K562 (cell line): ENCODE measurements at regions not wholly inside any gene's neighbourhood (a gene's known extent, or its start where the extent isn't known, plus 50 kb on each side); places are given as distances from the start of the nearest gene placed in this dataset.

Experiments
- ATAC-seq: fragments of 200-7000 bp; cut with Tn5 transposase; 3 replicates; pipeline ENCODE4 v1.9.1; 2020; ENCODE audit warnings: moderate library complexity
- BruUV-seq: library from RNA; stranded (reverse); fragments of 400-500 nt; replicated peaks from 2 replicates; lab custom pipeline; 2021; lab: Mats Ljungman, UMichigan
- CTCF ChIA-PET: fragments of 300-600 bp; formaldehyde crosslinking; extraction: SDS; loops from one replicate; lab custom pipeline; 2021; ENCODE audit warnings: low intra/inter-chr PET ratio; lab: Yijun Ruan, JAX
- POLR2A ChIA-PET: fragments of 300-600, 350-650 bp; sonication (Branson Sonifier 250); formaldehyde crosslinking; extraction: SDS; loops from one replicate; lab custom pipeline; 2021; ENCODE audit warnings: antibody characterized with exemption, inconsistent platforms; lab: Yijun Ruan, JAX
- DNase-seq, 4 experiments: peaks; one replicate each; pipeline versions ENCODE4 v3.0.0 to v3.0.0-alpha.2; 2011 to 2018; ENCODE audit warnings: low spot score in 3 of 4, mixed read lengths in 3 of 4; ENCODE audit errors: extremely low read depth in 1 of 4
- FAIRE-seq: peaks from 2 replicates; lab custom pipeline; 2011; peaks lifted over from hg19 to GRCh38; lab: Jason Lieb, UNC
- H2AFZ ChIP-seq: 2 replicates; pipeline ENCODE4 v1.6.0; 2011; ENCODE audit warnings: low read depth, low read length, control low read depth, inconsistent platforms
- H3K27ac ChIP-seq: fragments of 200-600 bp; 3 replicates; pipeline ENCODE4 v1.8.0; 2011; ENCODE audit warnings: low read depth, mild to moderate bottlenecking, control low read depth, inconsistent platforms, low read length, moderate library complexity, mixed read lengths; ENCODE audit errors: extremely low read depth
- H3K27me3 ChIP-seq, 2 experiments: fragments of 300-600 bp in 1 of 2; 2 replicates in 1 of 2; 3 replicates in 1 of 2; pipeline versions ENCODE4 v1.6.0 to v1.8.0; 2011; ENCODE audit warnings: inconsistent platforms in 2 of 2, low read length in 2 of 2, mild to moderate bottlenecking in 1 of 2, mixed read lengths in 1 of 2, moderate library complexity in 1 of 2; ENCODE audit not compliant: control insufficient read depth in 2 of 2, insufficient read depth in 2 of 2
- H3K36me3 ChIP-seq: fragments of 300-600 bp; 3 replicates; pipeline ENCODE4 v1.8.0; 2011; ENCODE audit warnings: mild to moderate bottlenecking, low read length, inconsistent platforms; ENCODE audit not compliant: control insufficient read depth, insufficient read depth
- H3K4me1 ChIP-seq, 2 experiments: fragments of 200-600 bp in 1 of 2; replicated peaks in 1 of 2; 2 replicates in 1 of 2; 3 replicates in 1 of 2; pipeline versions ENCODE4 v1.5.1 to v1.8.0; 2011; ENCODE audit warnings: inconsistent platforms in 2 of 2, low read length in 2 of 2, mild to moderate bottlenecking in 1 of 2, mixed read lengths in 1 of 2, moderate library complexity in 1 of 2; ENCODE audit not compliant: control insufficient read depth in 2 of 2, insufficient read depth in 2 of 2
- H3K4me2 ChIP-seq: 2 replicates; pipeline ENCODE4 v1.6.1; 2011; ENCODE audit warnings: low read length, control low read depth, inconsistent platforms, mixed read lengths; ENCODE audit not compliant: insufficient read depth
- H3K4me3 ChIP-seq: fragments of 200-600 bp; sonication (generic), shearing (Covaris generic); 2 replicates; pipeline ENCODE4 v1.5.1; 2016; ENCODE audit warnings: control low read depth, inconsistent platforms
- H3K79me2 ChIP-seq: fragments of 200-600 bp; 3 replicates; pipeline ENCODE4 v1.8.0; 2011; ENCODE audit warnings: low read length, inconsistent platforms; ENCODE audit not compliant: control insufficient read depth, insufficient read depth
- H3K9ac ChIP-seq, 2 experiments: 2 replicates each; pipeline versions ENCODE4 v1.6.0 to v1.6.1; 2011; ENCODE audit warnings: low read depth in 2 of 2, low read length in 2 of 2, control low read depth in 1 of 2, inconsistent platforms in 1 of 2, mild to moderate bottlenecking in 1 of 2, mixed read lengths in 1 of 2; ENCODE audit not compliant: insufficient read depth in 1 of 2
- H3K9me1 ChIP-seq: one replicate; pipeline ENCODE4 v1.6.0; 2011; ENCODE audit warnings: inconsistent platforms, mild to moderate bottlenecking, low read length, moderate library complexity; ENCODE audit not compliant: control insufficient read depth, insufficient read depth
- H3K9me3 ChIP-seq: replicated peaks from 2 replicates; pipeline ENCODE4 v1.5.1; 2011; ENCODE audit warnings: low read depth, low read length, inconsistent platforms; ENCODE audit not compliant: control insufficient read depth, insufficient read depth
- H4K20me1 ChIP-seq: replicated peaks from 2 replicates; pipeline ENCODE4 v1.6.1; 2011; ENCODE audit warnings: low read length, inconsistent platforms, mixed read lengths; ENCODE audit not compliant: control insufficient read depth, insufficient read depth
- CEBPB ChIP-seq: fragments of 450-650 bp; IDR thresholded peaks from 2 replicates; pipeline ENCODE4 v1.6.1; 2016; ENCODE audit warnings: missing genetic modification characterization, missing compliant biosample characterization
- EZH2 ChIP-seq: IDR thresholded peaks from 2 replicates; pipeline ENCODE4 v1.6.1; 2012; ENCODE audit warnings: low read depth, mild to moderate bottlenecking, inconsistent platforms, low read length, borderline replicate concordance
- MEF2A ChIP-seq: IDR thresholded peaks from 2 replicates; pipeline ENCODE4 v1.6.1; 2011; ENCODE audit warnings: low read depth, mild to moderate bottlenecking, low read length, moderate library complexity; ENCODE audit not compliant: control insufficient read depth
- NFIC ChIP-seq: fragments of 450-650 bp; IDR thresholded peaks from 2 replicates; pipeline ENCODE4 v1.6.1; 2017; ENCODE audit warnings: mild to moderate bottlenecking, inconsistent platforms
- ZFP1 ChIP-seq: fragments of 450-650 bp; formaldehyde crosslinking; IDR thresholded peaks from 2 replicates; pipeline ENCODE4 v1.4.0; 2020; ENCODE audit warnings: mild to moderate bottlenecking, mixed read lengths
- ZNF217 ChIP-seq: sonication (generic); formaldehyde crosslinking; IDR thresholded peaks from 2 replicates; pipeline ENCODE4 v1.8.0; 2022; ENCODE audit warnings: mild to moderate bottlenecking, missing genetic modification reagents
- WGBS: fragments of 100-300 bp; shearing (Covaris generic); methylation state at CpG from one replicate; pipeline ENCODE4 v1.1.6; 2016; ENCODE audit warnings: low coverage, mixed read lengths; ENCODE audit not compliant: insufficient coverage; ENCODE audit errors: missing lambda C conversion rate; 5-methylcytosine and 5-hydroxymethylcytosine counted together
- in situ Hi-C: fragments of 300-500 bp; cut with MboI; formaldehyde crosslinking; loops from 4 replicates; pipeline ENCODE4 v1.15.0; 2018; ENCODE audit warnings: inconsistent platforms, mixed read lengths
- intact Hi-C: fragments of 100-400 bp; cut with micrococcal nuclease; formaldehyde crosslinking; loops from 2 replicates; pipeline ENCODE4 v1.14.2; 2022
- TF ChIP-seq, protein P1 (sequence below): sonication (generic); formaldehyde crosslinking; IDR thresholded peaks from 2 replicates; pipeline ENCODE4 v1.8.1; 2023; ENCODE audit warnings: mild to moderate bottlenecking, missing genetic modification reagents
- TF ChIP-seq, protein P2 (sequence below): conservative IDR thresholded peaks from 2 replicates; pipeline ENCODE4 v1.6.1; 2011; ENCODE audit warnings: low read depth, mild to moderate bottlenecking, low read length; ENCODE audit not compliant: control insufficient read depth
- TF ChIP-seq, protein P3 (sequence below): fragments of 450-650 bp; IDR thresholded peaks from 2 replicates; pipeline ENCODE4 v1.6.1; 2017; ENCODE audit warnings: antibody characterized with exemption, mild to moderate bottlenecking

DNA sequence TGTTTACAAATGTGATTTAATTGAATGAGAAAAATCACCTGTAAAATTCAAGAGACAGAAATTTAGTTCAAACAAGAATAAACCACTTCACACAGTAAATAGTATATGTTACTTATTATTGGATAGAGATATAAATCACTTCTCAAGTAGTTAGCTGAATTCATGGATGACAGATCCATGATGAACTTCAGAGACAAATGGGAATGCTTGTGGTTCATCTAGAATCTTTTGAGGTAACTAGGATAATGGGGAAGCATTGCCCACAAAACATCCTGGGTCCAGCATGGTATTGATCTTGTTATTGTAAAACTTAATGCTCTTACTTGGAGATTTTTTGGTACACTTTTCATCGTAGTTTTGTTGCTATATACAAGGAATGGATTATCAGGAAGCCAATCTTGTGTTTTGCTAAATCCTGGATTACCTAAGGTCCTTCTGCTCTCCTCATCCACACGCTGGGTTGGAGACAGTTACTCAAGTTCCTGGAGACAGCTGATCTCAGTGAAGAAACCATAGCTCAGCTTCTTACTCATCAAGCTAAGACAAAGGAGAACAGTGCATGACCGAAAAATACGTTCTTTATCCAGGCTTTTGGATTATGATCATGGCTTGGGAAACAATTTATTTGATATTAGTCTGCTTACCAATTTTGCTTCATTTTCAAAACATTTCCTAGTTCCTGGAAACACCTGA is 142.5 kb upstream of the PREP start (continued):
- TF ChIP-seq, protein P1, sequence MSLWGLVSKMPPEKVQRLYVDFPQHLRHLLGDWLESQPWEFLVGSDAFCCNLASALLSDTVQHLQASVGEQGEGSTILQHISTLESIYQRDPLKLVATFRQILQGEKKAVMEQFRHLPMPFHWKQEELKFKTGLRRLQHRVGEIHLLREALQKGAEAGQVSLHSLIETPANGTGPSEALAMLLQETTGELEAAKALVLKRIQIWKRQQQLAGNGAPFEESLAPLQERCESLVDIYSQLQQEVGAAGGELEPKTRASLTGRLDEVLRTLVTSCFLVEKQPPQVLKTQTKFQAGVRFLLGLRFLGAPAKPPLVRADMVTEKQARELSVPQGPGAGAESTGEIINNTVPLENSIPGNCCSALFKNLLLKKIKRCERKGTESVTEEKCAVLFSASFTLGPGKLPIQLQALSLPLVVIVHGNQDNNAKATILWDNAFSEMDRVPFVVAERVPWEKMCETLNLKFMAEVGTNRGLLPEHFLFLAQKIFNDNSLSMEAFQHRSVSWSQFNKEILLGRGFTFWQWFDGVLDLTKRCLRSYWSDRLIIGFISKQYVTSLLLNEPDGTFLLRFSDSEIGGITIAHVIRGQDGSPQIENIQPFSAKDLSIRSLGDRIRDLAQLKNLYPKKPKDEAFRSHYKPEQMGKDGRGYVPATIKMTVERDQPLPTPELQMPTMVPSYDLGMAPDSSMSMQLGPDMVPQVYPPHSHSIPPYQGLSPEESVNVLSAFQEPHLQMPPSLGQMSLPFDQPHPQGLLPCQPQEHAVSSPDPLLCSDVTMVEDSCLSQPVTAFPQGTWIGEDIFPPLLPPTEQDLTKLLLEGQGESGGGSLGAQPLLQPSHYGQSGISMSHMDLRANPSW (CRISPR knock-in tag), result no peak
- no peak for TF ChIP-seq ZNF217 (CRISPR knock-in tag)
- TF ChIP-seq NFIC, result no peak
- TF ChIP-seq MEF2A, result no peak
- TF ChIP-seq, protein P2, sequence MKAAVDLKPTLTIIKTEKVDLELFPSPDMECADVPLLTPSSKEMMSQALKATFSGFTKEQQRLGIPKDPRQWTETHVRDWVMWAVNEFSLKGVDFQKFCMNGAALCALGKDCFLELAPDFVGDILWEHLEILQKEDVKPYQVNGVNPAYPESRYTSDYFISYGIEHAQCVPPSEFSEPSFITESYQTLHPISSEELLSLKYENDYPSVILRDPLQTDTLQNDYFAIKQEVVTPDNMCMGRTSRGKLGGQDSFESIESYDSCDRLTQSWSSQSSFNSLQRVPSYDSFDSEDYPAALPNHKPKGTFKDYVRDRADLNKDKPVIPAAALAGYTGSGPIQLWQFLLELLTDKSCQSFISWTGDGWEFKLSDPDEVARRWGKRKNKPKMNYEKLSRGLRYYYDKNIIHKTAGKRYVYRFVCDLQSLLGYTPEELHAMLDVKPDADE, result no peak
- no peak for TF ChIP-seq EZH2

DNA sequence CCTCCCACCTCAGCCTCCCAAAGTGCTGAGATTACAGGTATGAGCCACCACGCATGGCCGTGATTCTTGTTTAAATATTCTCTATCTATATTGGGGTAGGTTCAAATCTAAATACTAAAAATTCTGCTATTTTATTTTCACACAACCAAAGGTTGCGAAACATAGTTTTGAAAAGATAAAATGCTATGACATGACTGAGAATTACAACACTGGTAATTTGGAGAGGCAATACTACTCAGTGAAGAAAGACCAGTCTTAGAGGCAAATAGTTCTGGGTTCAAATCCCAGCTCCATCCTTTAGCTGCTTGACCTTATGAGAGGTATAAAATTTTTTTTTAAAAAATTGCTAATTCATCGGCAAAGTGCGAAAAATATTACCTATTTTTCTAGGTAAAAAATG is 137.0 kb upstream of the PREP start:
- WGBS, result 21% methylated on average over 5 of the region's 5 CpGs
- H3K27ac ChIP-seq, result no peak overlapping the region
- no peak for FAIRE-seq
- H3K9me1 ChIP-seq, result no peaks in the 10 kb centered on the region
- intact Hi-C loops, result no loop called here
- no peaks in the 10 kb centered on the region for H3K4me1 ChIP-seq
- no peak overlapping the region for H3K9ac ChIP-seq
- no peak overlapping the region for H3K4me2 ChIP-seq
- POLR2A ChIA-PET, result no interaction called here
- no peaks in the 10 kb centered on the region for H4K20me1 ChIP-seq
- DNase-seq, result no peak
- H3K36me3 ChIP-seq, result no peaks in the 10 kb centered on the region
- no peak for ATAC-seq
- CTCF ChIA-PET, result no interaction called here
- no peaks in the 10 kb centered on the region for H3K9me3 ChIP-seq
- H3K27me3 ChIP-seq, result peaks cover 5 to 7% of the 10 kb centered on the region in 2 experiments; a peak in 3 of 5 replicates
- in situ Hi-C loops, result no loop called here
- no TSS peak for BruUV-seq
- H3K79me2 ChIP-seq, result no peaks in the 10 kb centered on the region
- no peak overlapping the region for H2AFZ ChIP-seq
- H3K4me3 ChIP-seq, result no peak overlapping the region
- TF ChIP-seq, protein P3, sequence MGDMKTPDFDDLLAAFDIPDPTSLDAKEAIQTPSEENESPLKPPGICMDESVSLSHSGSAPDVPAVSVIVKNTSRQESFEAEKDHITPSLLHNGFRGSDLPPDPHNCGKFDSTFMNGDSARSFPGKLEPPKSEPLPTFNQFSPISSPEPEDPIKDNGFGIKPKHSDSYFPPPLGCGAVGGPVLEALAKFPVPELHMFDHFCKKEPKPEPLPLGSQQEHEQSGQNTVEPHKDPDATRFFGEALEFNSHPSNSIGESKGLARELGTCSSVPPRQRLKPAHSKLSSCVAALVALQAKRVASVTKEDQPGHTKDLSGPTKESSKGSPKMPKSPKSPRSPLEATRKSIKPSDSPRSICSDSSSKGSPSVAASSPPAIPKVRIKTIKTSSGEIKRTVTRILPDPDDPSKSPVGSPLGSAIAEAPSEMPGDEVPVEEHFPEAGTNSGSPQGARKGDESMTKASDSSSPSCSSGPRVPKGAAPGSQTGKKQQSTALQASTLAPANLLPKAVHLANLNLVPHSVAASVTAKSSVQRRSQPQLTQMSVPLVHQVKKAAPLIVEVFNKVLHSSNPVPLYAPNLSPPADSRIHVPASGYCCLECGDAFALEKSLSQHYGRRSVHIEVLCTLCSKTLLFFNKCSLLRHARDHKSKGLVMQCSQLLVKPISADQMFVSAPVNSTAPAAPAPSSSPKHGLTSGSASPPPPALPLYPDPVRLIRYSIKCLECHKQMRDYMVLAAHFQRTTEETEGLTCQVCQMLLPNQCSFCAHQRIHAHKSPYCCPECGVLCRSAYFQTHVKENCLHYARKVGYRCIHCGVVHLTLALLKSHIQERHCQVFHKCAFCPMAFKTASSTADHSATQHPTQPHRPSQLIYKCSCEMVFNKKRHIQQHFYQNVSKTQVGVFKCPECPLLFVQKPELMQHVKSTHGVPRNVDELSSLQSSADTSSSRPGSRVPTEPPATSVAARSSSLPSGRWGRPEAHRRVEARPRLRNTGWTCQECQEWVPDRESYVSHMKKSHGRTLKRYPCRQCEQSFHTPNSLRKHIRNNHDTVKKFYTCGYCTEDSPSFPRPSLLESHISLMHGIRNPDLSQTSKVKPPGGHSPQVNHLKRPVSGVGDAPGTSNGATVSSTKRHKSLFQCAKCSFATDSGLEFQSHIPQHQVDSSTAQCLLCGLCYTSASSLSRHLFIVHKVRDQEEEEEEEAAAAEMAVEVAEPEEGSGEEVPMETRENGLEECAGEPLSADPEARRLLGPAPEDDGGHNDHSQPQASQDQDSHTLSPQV, result no peak
- TF ChIP-seq ZFP1 (CRISPR knock-in tag) (no peak), CEBPB (tag) (peak; percentile 75)
- TF ChIP-seq, protein P1 (CRISPR knock-in tag), result no peak
